GM12864 (cell line): ENCODE measurements at regions not wholly inside any gene's neighbourhood (a gene's known extent, or its start where the extent isn't known, plus 50 kb on each side); places are given as distances from the start of the nearest gene placed in this dataset.

ENCODE experiments used
- DNase-seq: peaks from one replicate; pipeline ENCODE4 v3.0.0-alpha.2; 2011; ENCODE audit warnings: low read depth
- H3K4me3 ChIP-seq: 2 replicates; pipeline ENCODE4 v1.5.1; 2011; ENCODE audit warnings: mild to moderate bottlenecking, low read depth, low read length, control low read depth
- TF ChIP-seq, protein P1 (sequence below): IDR thresholded peaks from 2 replicates; pipeline ENCODE4 v1.5.1; 2011; ENCODE audit warnings: low read depth, mild to moderate bottlenecking, moderate library complexity, low read length, control low read depth, inconsistent platforms; ENCODE audit errors: missing control alignments

- DNase-seq, result no peak
- TF ChIP-seq, protein P1, sequence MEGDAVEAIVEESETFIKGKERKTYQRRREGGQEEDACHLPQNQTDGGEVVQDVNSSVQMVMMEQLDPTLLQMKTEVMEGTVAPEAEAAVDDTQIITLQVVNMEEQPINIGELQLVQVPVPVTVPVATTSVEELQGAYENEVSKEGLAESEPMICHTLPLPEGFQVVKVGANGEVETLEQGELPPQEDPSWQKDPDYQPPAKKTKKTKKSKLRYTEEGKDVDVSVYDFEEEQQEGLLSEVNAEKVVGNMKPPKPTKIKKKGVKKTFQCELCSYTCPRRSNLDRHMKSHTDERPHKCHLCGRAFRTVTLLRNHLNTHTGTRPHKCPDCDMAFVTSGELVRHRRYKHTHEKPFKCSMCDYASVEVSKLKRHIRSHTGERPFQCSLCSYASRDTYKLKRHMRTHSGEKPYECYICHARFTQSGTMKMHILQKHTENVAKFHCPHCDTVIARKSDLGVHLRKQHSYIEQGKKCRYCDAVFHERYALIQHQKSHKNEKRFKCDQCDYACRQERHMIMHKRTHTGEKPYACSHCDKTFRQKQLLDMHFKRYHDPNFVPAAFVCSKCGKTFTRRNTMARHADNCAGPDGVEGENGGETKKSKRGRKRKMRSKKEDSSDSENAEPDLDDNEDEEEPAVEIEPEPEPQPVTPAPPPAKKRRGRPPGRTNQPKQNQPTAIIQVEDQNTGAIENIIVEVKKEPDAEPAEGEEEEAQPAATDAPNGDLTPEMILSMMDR, result no peak
- H3K4me3 ChIP-seq, result no peak overlapping the region
These were observed 299.3 kb upstream of the ZFP64 start for GRCh38 chr20:52490711-52491430.

- TF ChIP-seq, protein P1, result no peak
- DNase-seq, result no peak
- H3K4me3 ChIP-seq, result no peak overlapping the region
These were observed 292.9 kb upstream of the ZFP64 start for GRCh38 chr20:52484438-52484837.

- no peak overlapping the region for H3K4me3 ChIP-seq
- TF ChIP-seq, protein P1, result no peak
- DNase-seq, result no peak
These were observed 291.8 kb upstream of the ZFP64 start for GRCh38 chr20:52483382-52483781.

- H3K4me3 ChIP-seq, result no peak overlapping the region
- TF ChIP-seq, protein P1, result no peak
- no peak for DNase-seq
These were observed 290.5 kb upstream of the ZFP64 start for GRCh38 chr20:52482044-52482443.

GRCh38 chr20:52481443-52481842, 289.9 kb upstream of the ZFP64 start:
- DNase-seq, result no peak
- H3K4me3 ChIP-seq, result no peak overlapping the region
- TF ChIP-seq, protein P1, result no peak

DNA sequence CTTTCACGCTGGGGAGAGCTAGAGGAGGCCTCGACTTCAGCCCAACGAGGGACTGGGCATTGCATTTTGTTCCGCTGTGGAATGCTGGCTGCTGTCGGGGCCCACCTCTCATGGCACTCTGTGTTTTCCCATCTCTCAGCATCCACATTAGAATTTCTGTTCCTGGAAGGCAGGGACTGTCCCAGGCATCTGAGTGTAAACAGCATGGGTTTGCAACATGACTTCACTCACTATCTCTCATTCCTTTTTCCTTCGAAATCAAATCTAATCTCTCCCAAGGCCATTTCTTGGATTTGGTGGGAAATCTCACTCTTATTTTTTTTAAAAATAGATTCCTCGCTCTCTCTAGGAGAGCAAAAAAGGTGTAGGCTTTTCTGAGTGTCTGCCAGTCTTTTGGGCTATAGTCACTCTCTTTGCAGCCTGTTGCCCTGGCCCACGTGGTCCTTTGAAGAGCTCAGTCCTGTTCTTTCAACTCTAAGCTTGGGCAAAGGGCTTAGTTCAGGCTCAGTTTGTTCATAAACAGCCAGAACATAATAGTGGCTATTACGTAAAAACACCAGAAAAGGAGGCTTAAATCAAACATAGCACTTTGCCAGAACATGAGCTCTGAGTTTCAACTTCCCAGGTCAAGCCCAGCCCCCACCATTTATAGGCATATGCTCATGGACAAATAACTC, 284.6 kb upstream of the ZFP64 start:
- no peak for DNase-seq
- TF ChIP-seq, protein P1, result no peak

More for the DNA sequence above, 284.6 kb upstream of the ZFP64 start:
- H3K4me3 ChIP-seq, result no peak overlapping the region
